NB4 (cell line): ENCODE measurements at regions not wholly inside any gene's neighbourhood (a gene's known extent, or its start where the extent isn't known, plus 50 kb on each side); places are given as distances from the start of the nearest gene placed in this dataset.
A peak's percentile ranks its signal among the peaks of the same experiment; 100 is the strongest.

Source experiments
- DNase-seq: peaks from one replicate; pipeline ENCODE4 v3.0.0; 2010; ENCODE audit warnings: low read depth
- H3K4me3 ChIP-seq: one replicate; pipeline ENCODE4 v1.5.1; 2011; ENCODE audit warnings: mild to moderate bottlenecking, low read depth, low read length, moderate library complexity
- CTCF ChIP-seq: IDR thresholded peaks from one replicate; pipeline ENCODE4 v1.5.1; 2012; ENCODE audit warnings: low read depth, low read length
- MAX ChIP-seq: IDR thresholded peaks from 2 replicates; pipeline ENCODE4 v1.6.1; 2011; ENCODE audit warnings: low read depth, low read length
- MYC ChIP-seq: IDR thresholded peaks from 2 replicates; pipeline ENCODE4 v1.6.1; 2011; ENCODE audit warnings: low read depth, low read length
- POLR2A ChIP-seq: IDR thresholded peaks from 2 replicates; pipeline ENCODE4 v1.6.1; 2011; ENCODE audit warnings: mild to moderate bottlenecking; ENCODE audit not compliant: insufficient read length; ENCODE audit errors: extremely low read depth

- no peak overlapping the region for H3K4me3 ChIP-seq
- DNase-seq = no peak
- TF ChIP-seq CTCF = no peak
- TF ChIP-seq MAX = no peak
- TF ChIP-seq POLR2A = no peak
- no peak for TF ChIP-seq MYC
Observed at GRCh38 chr19:32258167-32258566, 87.2 kb upstream of the ZNF507 start.

- H3K4me3 ChIP-seq = no peak overlapping the region
- no peak for DNase-seq
- no peak for TF ChIP-seq CTCF
- no peak for TF ChIP-seq MAX
Observed at GRCh38 chr19:32264568-32264967, 80.8 kb upstream of the ZNF507 start.

GRCh38 chr19:32265995-32266394 lies 79.4 kb upstream of the ZNF507 start:
- no peak overlapping the region for H3K4me3 ChIP-seq
- no peak for DNase-seq
- TF ChIP-seq POLR2A = no peak
- TF ChIP-seq MYC = no peak
- TF ChIP-seq MAX = no peak
- TF ChIP-seq CTCF = no peak

- DNase-seq = no peak
- no peak overlapping the region for H3K4me3 ChIP-seq
- TF ChIP-seq MYC (no peak), POLR2A (no peak), CTCF (no peak), MAX (no peak)
Observed at GRCh38 chr19:32266460-32266859, 79.0 kb upstream of the ZNF507 start.

- TF ChIP-seq MAX (no peak), CTCF (no peak), POLR2A (no peak), MYC (no peak)
- no peak overlapping the region for H3K4me3 ChIP-seq
- no peak for DNase-seq
Observed at GRCh38 chr19:32268381-32268780, 77.0 kb upstream of the ZNF507 start.

- no peak overlapping the region for H3K4me3 ChIP-seq
- DNase-seq = peak; percentile 11
- TF ChIP-seq POLR2A (no peak), MAX (no peak), MYC (no peak), CTCF (no peak)
Observed at GRCh38 chr19:32269831-32270230, 75.6 kb upstream of the ZNF507 start.
